A549 (cell line): ENCODE measurements at regions not wholly inside any gene's neighbourhood (a gene's known extent, or its start where the extent isn't known, plus 50 kb on each side); places are given as distances from the start of the nearest gene placed in this dataset.

Experiments
- ATAC-seq, 2 experiments: fragments of 200-7000 bp in 1 of 2; fragments of >200 bp in 1 of 2; cut with Nextera tagmentation in 1 of 2; cut with Tn5 transposase in 1 of 2; 3 replicates each; pipeline versions ENCODE4 v1.8.0 to v1.9.1; 2018 to 2020; ENCODE audit warnings: mild to moderate bottlenecking in 1 of 2, moderate library complexity in 1 of 2
- CTCF ChIA-PET: fragments of 300-600 bp; sonication (Branson Sonifier 250); formaldehyde crosslinking; extraction: SDS; loops from one replicate; lab custom pipeline; 2021; ENCODE audit warnings: antibody characterized with exemption, inconsistent platforms; lab: Yijun Ruan, JAX
- POLR2A ChIA-PET: fragments of 350-600 bp; formaldehyde crosslinking; extraction: SDS; loops from one replicate; lab custom pipeline; 2021; ENCODE audit warnings: antibody characterized with exemption, inconsistent platforms; lab: Yijun Ruan, JAX
- DNase-seq, 2 experiments: peaks; one replicate each; pipeline versions ENCODE4 v3.0.0 to v3.0.0-alpha.2; 2011 to 2016; ENCODE audit warnings: low read depth in 1 of 2, low spot score in 1 of 2
- FAIRE-seq: peaks from 2 replicates; lab custom pipeline; 2011; peaks lifted over from hg19 to GRCh38; lab: Jason Lieb, UNC
- H3K27ac ChIP-seq, 2 experiments: fragments of >200 bp; sonication (Bioruptor Twin); formaldehyde crosslinking; 3 replicates each; pipeline ENCODE4 v1.5.1; 2016 to 2017
- H3K4me1 ChIP-seq: fragments of >200 bp; sonication (Bioruptor Twin); formaldehyde crosslinking; 3 replicates; pipeline ENCODE4 v1.6.1; 2016
- H3K4me2 ChIP-seq: fragments of >200 bp; sonication (Bioruptor Twin); formaldehyde crosslinking; 3 replicates; pipeline ENCODE4 v1.6.1; 2016
- H3K4me3 ChIP-seq: fragments of >200 bp; sonication (Bioruptor Twin); formaldehyde crosslinking; 3 replicates; pipeline ENCODE4 v1.5.1; 2016
- H3K9me3 ChIP-seq: fragments of >200 bp; sonication (Bioruptor Twin); formaldehyde crosslinking; 3 replicates; pipeline ENCODE4 v1.6.1; 2016
- ATOH8 ChIP-seq: fragments of 250-450 bp; sonication (Bioruptor Pico); IDR thresholded peaks from 2 replicates; pipeline ENCODE4 v1.5.0; 2020; ENCODE audit warnings: low read depth, mild to moderate bottlenecking, moderate library complexity
- CBX8 ChIP-seq: fragments of 200-600 bp; sonication (generic); IDR thresholded peaks from 2 replicates; pipeline ENCODE4 v1.6.1; 2016
- CEBPB ChIP-seq, 2 experiments: fragments of >200 bp in 1 of 2; sonication (Bioruptor Twin) in 1 of 2; formaldehyde crosslinking in 1 of 2; IDR thresholded peaks; 2 replicates each; pipeline ENCODE4 v1.6.1; 2012 to 2016
- CHD2 ChIP-seq: fragments of 150-350 bp; IDR thresholded peaks from 2 replicates; pipeline ENCODE4 v1.6.1; 2014; ENCODE audit warnings: low read length; ENCODE audit not compliant: partially characterized antibody
- CHD4 ChIP-seq: fragments of 200-600 bp; sonication (generic); IDR thresholded peaks from 2 replicates; pipeline ENCODE4 v1.6.1; 2016; ENCODE audit warnings: antibody characterized with exemption, mild to moderate bottlenecking, borderline replicate concordance
- EP300 ChIP-seq, 2 experiments: fragments of >200 bp; sonication (Bioruptor Twin); formaldehyde crosslinking; IDR thresholded peaks; 2 replicates in 1 of 2; 3 replicates in 1 of 2; pipeline ENCODE4 v1.6.1; 2016 to 2017
- ESRRA ChIP-seq: fragments of 150-350 bp; IDR thresholded peaks from 2 replicates; pipeline ENCODE4 v1.6.1; 2014; ENCODE audit warnings: mild to moderate bottlenecking, low read length, borderline replicate concordance
- FOSL2 ChIP-seq, 2 experiments: fragments of 450-650 bp in 1 of 2; fragments of >200 bp in 1 of 2; sonication (Bioruptor Twin) in 1 of 2; formaldehyde crosslinking; IDR thresholded peaks; 2 replicates each; pipeline versions ENCODE4 v1.5.0 to v1.6.1; 2016 to 2020; ENCODE audit warnings: mild to moderate bottlenecking in 1 of 2, moderate library complexity in 1 of 2
- GATA3 ChIP-seq: IDR thresholded peaks from 2 replicates; pipeline ENCODE4 v1.6.1; 2012; ENCODE audit warnings: borderline replicate concordance
- HEYL ChIP-seq: fragments of 250-450 bp; sonication (Bioruptor Pico); IDR thresholded peaks from 2 replicates; pipeline ENCODE4 v1.8.0; 2021; ENCODE audit warnings: mild to moderate bottlenecking, moderate library complexity
- HOXA7 ChIP-seq: fragments of 250-450 bp; sonication (Bioruptor Pico); IDR thresholded peaks from 2 replicates; pipeline ENCODE4 v1.5.0; 2020; ENCODE audit warnings: mild to moderate bottlenecking, moderate library complexity
- JUN ChIP-seq, 2 experiments: fragments of >200 bp; sonication (Bioruptor Twin); formaldehyde crosslinking; IDR thresholded peaks; 2 replicates in 1 of 2; 3 replicates in 1 of 2; pipeline ENCODE4 v1.6.1; 2016 to 2017
- JUNB ChIP-seq: fragments of >200 bp; sonication (Bioruptor Twin); formaldehyde crosslinking; IDR thresholded peaks from 2 replicates; pipeline ENCODE4 v1.6.1; 2016
- KDM1A ChIP-seq: fragments of 200-600 bp; sonication (generic); IDR thresholded peaks from 2 replicates; pipeline ENCODE4 v1.6.1; 2016; ENCODE audit warnings: low read depth, mild to moderate bottlenecking
- KDM5A ChIP-seq: fragments of 200-600 bp; sonication (generic); IDR thresholded peaks from 2 replicates; pipeline ENCODE4 v1.6.1; 2016; ENCODE audit warnings: antibody characterized with exemption, mild to moderate bottlenecking
- MAFK ChIP-seq: fragments of 450-650 bp; IDR thresholded peaks from 2 replicates; pipeline ENCODE4 v1.6.1; 2014; ENCODE audit not compliant: partially characterized antibody
- MYC ChIP-seq: IDR thresholded peaks from 2 replicates; pipeline ENCODE4 v1.6.1; 2012; ENCODE audit warnings: mild to moderate bottlenecking, inconsistent platforms, low read length, improper control_type of control experiment, borderline replicate concordance
- NFE2L2 ChIP-seq: fragments of 150-350 bp; conservative IDR thresholded peaks from 2 replicates; pipeline ENCODE4 v1.6.1; 2014; ENCODE audit warnings: low read length
- NR3C1 ChIP-seq: fragments of >200 bp; sonication (Bioruptor Twin); formaldehyde crosslinking; IDR thresholded peaks from 3 replicates; pipeline ENCODE4 v1.6.1; 2017
- RARB ChIP-seq: fragments of 250-450 bp; sonication (Bioruptor Pico); IDR thresholded peaks from 2 replicates; pipeline ENCODE4 v1.8.0; 2021; ENCODE audit warnings: mild to moderate bottlenecking, moderate library complexity
- SREBF2 ChIP-seq: fragments of 450-650 bp; IDR thresholded peaks from 2 replicates; pipeline ENCODE4 v1.6.1; 2014; ENCODE audit warnings: mild to moderate bottlenecking, moderate library complexity
- USF2 ChIP-seq: fragments of 450-650 bp; IDR thresholded peaks from 2 replicates; pipeline ENCODE4 v1.6.1; 2014; ENCODE audit warnings: antibody characterized with exemption
- ZC3H11A ChIP-seq: fragments of 450-650 bp; IDR thresholded peaks from 2 replicates; pipeline ENCODE4 v1.6.1; 2014; ENCODE audit warnings: antibody characterized with exemption, mild to moderate bottlenecking
- ZFP36 ChIP-seq: fragments of 450-650 bp; IDR thresholded peaks from 2 replicates; pipeline ENCODE4 v1.6.1; 2014; ENCODE audit warnings: borderline replicate concordance; ENCODE audit not compliant: partially characterized antibody
- ZSCAN20 ChIP-seq: fragments of 250-450 bp; sonication (Bioruptor Pico); IDR thresholded peaks from 2 replicates; pipeline ENCODE4 v1.8.0; 2022; ENCODE audit warnings: mild to moderate bottlenecking, moderate library complexity
- WGBS: methylation state at CpG from one replicate; pipeline ENCODE4 v1.1.6; 2017; ENCODE audit errors: missing lambda C conversion rate; 5-methylcytosine and 5-hydroxymethylcytosine counted together
- TF ChIP-seq, protein P1 (sequence below): IDR thresholded peaks from 2 replicates; pipeline ENCODE4 v1.6.1; 2012; ENCODE audit warnings: low read depth, borderline replicate concordance
- TF ChIP-seq, protein P2 (sequence below): fragments of 250-450 bp; sonication (Bioruptor Pico); IDR thresholded peaks from 2 replicates; pipeline ENCODE4 v1.5.0; 2021; ENCODE audit warnings: mild to moderate bottlenecking, moderate library complexity, borderline replicate concordance
- TF ChIP-seq, protein P3 (sequence below): fragments of >200 bp; sonication (Bioruptor Twin); formaldehyde crosslinking; IDR thresholded peaks from 3 replicates; pipeline ENCODE4 v1.5.1; 2016
- TF ChIP-seq, protein P4 (sequence below): fragments of >200 bp; sonication (Bioruptor Twin); formaldehyde crosslinking; IDR thresholded peaks from 3 replicates; pipeline ENCODE4 v1.6.1; 2016
- TF ChIP-seq, protein P5 (sequence below): IDR thresholded peaks from 2 replicates; pipeline ENCODE4 v1.6.1; 2012

- FAIRE-seq (no peak), ATAC-seq (no peak), DNase-seq (no peak)
- ChIA-PET POLR2A (no interaction called here), CTCF (no interaction called here)
- Histone ChIP-seq H3K9me3 (no peaks in the 10 kb centered on the region), H3K27ac (no peak overlapping the region), H3K4me2 (no peak overlapping the region), H3K4me3 (no peak overlapping the region), H3K4me1 (peaks cover 3% of the 10 kb centered on the region; the same call in 1 of the 3 replicates)
- TF ChIP-seq ZFP36 (no peak), SREBF2 (no peak), HOXA7 (CRISPR knock-in tag) (no peak), USF2 (no peak), JUN (IDR thresholded peaks at IDR 0.05) (no peak), CHD4 (no peak), ESRRA (no peak), KDM5A (no peak), ATOH8 (CRISPR knock-in tag) (no peak), ZSCAN20 (CRISPR knock-in tag) (no peak), JUNB (no peak), EP300 (IDR thresholded peaks at IDR 0.05) (no peak), KDM1A (no peak), RARB (no peak), CEBPB (IDR thresholded peaks at IDR 0.05) (no peak), CBX8 (no peak), MYC (no peak)
- TF ChIP-seq, protein P1, sequence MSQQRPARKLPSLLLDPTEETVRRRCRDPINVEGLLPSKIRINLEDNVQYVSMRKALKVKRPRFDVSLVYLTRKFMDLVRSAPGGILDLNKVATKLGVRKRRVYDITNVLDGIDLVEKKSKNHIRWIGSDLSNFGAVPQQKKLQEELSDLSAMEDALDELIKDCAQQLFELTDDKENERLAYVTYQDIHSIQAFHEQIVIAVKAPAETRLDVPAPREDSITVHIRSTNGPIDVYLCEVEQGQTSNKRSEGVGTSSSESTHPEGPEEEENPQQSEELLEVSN, result no peak
- TF ChIP-seq, protein P2, sequence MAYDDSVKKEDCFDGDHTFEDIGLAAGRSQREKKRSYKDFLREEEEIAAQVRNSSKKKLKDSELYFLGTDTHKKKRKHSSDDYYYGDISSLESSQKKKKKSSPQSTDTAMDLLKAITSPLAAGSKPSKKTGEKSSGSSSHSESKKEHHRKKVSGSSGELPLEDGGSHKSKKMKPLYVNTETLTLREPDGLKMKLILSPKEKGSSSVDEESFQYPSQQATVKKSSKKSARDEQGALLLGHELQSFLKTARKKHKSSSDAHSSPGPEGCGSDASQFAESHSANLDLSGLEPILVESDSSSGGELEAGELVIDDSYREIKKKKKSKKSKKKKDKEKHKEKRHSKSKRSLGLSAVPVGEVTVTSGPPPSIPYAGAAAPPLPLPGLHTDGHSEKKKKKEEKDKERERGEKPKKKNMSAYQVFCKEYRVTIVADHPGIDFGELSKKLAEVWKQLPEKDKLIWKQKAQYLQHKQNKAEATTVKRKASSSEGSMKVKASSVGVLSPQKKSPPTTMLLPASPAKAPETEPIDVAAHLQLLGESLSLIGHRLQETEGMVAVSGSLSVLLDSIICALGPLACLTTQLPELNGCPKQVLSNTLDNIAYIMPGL, result no peak
- TF ChIP-seq, protein P3, sequence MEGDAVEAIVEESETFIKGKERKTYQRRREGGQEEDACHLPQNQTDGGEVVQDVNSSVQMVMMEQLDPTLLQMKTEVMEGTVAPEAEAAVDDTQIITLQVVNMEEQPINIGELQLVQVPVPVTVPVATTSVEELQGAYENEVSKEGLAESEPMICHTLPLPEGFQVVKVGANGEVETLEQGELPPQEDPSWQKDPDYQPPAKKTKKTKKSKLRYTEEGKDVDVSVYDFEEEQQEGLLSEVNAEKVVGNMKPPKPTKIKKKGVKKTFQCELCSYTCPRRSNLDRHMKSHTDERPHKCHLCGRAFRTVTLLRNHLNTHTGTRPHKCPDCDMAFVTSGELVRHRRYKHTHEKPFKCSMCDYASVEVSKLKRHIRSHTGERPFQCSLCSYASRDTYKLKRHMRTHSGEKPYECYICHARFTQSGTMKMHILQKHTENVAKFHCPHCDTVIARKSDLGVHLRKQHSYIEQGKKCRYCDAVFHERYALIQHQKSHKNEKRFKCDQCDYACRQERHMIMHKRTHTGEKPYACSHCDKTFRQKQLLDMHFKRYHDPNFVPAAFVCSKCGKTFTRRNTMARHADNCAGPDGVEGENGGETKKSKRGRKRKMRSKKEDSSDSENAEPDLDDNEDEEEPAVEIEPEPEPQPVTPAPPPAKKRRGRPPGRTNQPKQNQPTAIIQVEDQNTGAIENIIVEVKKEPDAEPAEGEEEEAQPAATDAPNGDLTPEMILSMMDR, result no peak
- WGBS, result 80% methylated on average over 29 of the region's 43 CpGs
Measured at GRCh38 chr11:23730307-23730998, 766.4 kb upstream of the LUZP2 start.

- FAIRE-seq (no peak), ATAC-seq (no peak), DNase-seq (peak in 1 of 2 experiments; percentile 10)
- no peak overlapping the region for H3K4me3 ChIP-seq
- peak overlapping the region in 1 of 2 experiments; percentile 55; a peak in 1 of 6 replicates for H3K27ac ChIP-seq
- H3K4me2 ChIP-seq, result peak overlapping the region; percentile 37
- H3K9me3 ChIP-seq, result no peaks in the 10 kb centered on the region
- ChIA-PET POLR2A (no interaction called here), CTCF (no interaction called here)
- H3K4me1 ChIP-seq, result peaks cover 3% of the 10 kb centered on the region; the same call in 1 of the 3 replicates
- WGBS, result 21% methylated on average over 7 of the region's 7 CpGs
- TF ChIP-seq HEYL (no peak), GATA3 (no peak), MYC (no peak), MAFK (no peak), CHD2 (no peak), ZFP36 (no peak), NFE2L2 (no peak), FOSL2 (IDR thresholded peaks at IDR 0.05) (no peak), FOSL2 (CRISPR knock-in tag; IDR thresholded peaks at IDR 0.05) (no peak), CHD4 (no peak), KDM5A (no peak), NR3C1 (no peak), ZC3H11A (no peak), ATOH8 (CRISPR knock-in tag) (no peak)
- TF ChIP-seq, protein P4, sequence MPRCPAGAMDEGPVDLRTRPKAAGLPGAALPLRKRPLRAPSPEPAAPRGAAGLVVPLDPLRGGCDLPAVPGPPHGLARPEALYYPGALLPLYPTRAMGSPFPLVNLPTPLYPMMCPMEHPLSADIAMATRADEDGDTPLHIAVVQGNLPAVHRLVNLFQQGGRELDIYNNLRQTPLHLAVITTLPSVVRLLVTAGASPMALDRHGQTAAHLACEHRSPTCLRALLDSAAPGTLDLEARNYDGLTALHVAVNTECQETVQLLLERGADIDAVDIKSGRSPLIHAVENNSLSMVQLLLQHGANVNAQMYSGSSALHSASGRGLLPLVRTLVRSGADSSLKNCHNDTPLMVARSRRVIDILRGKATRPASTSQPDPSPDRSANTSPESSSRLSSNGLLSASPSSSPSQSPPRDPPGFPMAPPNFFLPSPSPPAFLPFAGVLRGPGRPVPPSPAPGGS, result no peak
- TF ChIP-seq, protein P5, sequence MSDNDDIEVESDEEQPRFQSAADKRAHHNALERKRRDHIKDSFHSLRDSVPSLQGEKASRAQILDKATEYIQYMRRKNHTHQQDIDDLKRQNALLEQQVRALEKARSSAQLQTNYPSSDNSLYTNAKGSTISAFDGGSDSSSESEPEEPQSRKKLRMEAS, result no peak
Measured at GRCh38 chr11:23732026-23732425, 764.8 kb upstream of the LUZP2 start.
